Mammary epithelial cell (primary cell): ENCODE measurements at regions not wholly inside any gene's neighbourhood (a gene's known extent, or its start where the extent isn't known, plus 50 kb on each side); places are given as distances from the start of the nearest gene placed in this dataset.

Source experiments
- EZH2 ChIP-seq: IDR thresholded peaks from 2 replicates; pipeline ENCODE4 v1.6.1; 2012; ENCODE audit warnings: low read length, inconsistent platforms, borderline replicate concordance
- TF ChIP-seq, protein P1 (sequence below), 2 donors: IDR thresholded peaks in 1 of 2; conservative IDR thresholded peaks in 1 of 2; 2 replicates each; pipeline ENCODE4 v1.5.1; 2011 to 2012; ENCODE audit warnings: inconsistent platforms in 2 of 2, low read length in 2 of 2, mild to moderate bottlenecking in 2 of 2, control low read depth in 1 of 2, low read depth in 1 of 2; ENCODE audit not compliant: insufficient read depth in 1 of 2; ENCODE audit errors: extremely low read depth in 1 of 2

- TF ChIP-seq, protein P1, sequence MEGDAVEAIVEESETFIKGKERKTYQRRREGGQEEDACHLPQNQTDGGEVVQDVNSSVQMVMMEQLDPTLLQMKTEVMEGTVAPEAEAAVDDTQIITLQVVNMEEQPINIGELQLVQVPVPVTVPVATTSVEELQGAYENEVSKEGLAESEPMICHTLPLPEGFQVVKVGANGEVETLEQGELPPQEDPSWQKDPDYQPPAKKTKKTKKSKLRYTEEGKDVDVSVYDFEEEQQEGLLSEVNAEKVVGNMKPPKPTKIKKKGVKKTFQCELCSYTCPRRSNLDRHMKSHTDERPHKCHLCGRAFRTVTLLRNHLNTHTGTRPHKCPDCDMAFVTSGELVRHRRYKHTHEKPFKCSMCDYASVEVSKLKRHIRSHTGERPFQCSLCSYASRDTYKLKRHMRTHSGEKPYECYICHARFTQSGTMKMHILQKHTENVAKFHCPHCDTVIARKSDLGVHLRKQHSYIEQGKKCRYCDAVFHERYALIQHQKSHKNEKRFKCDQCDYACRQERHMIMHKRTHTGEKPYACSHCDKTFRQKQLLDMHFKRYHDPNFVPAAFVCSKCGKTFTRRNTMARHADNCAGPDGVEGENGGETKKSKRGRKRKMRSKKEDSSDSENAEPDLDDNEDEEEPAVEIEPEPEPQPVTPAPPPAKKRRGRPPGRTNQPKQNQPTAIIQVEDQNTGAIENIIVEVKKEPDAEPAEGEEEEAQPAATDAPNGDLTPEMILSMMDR (conservative IDR thresholded peaks at IDR 0.05 in 1 of 2, IDR thresholded peaks at IDR 0.05 in 1 of 2; ENCODE audit: extremely low read depth in 1 of 2, insufficient read depth in 1 of 2, low read depth in 1 of 2, low read length in 2 of 2) = no peak
- no peak for TF ChIP-seq EZH2
These were observed 282.1 kb downstream of the BCL2 start for GRCh38 chr18:63037491-63037890.
